ENCODE measurements at regions not wholly inside any gene's neighbourhood (a gene's known extent, or its start where the extent isn't known, plus 50 kb on each side); places are given as distances from the start of the nearest gene placed in this dataset.

GRCh38 chr5:81846301-81846700 is 95.4 kb upstream of the SSBP2 start:
- Mint-ChIP-seq H3K4me1 (peaks cover 13% of the 10 kb centered on the region), H3K27ac (no peak overlapping the region), H3K9me3 (ENCODE audit: insufficient read depth) (no peaks in the 10 kb centered on the region), H3K27me3 (no peaks in the 10 kb centered on the region), H3K4me3 (no peak overlapping the region)
- intact Hi-C loops (cut with micrococcal nuclease), result no loop called here
- H3K9me3 ChIP-seq (ENCODE audit: control extremely low read depth in 1 of 3, control insufficient read depth in 2 of 3, insufficient read depth in 1 of 3, low read length in 2 of 3), result no peaks in the 10 kb centered on the region
- no peak overlapping the region for H3K4me3 ChIP-seq (ENCODE audit: control extremely low read depth in 1 of 5, extremely low read depth in 1 of 5, insufficient read depth in 1 of 5, low read depth in 2 of 5, low read length in 4 of 5)
- ATAC-seq (ENCODE audit: low read depth), result no peak
- DNase-seq, result no peak
- no peak overlapping the region for H3K27ac ChIP-seq (ENCODE audit: low read length in 2 of 2)
- no peaks in the 10 kb centered on the region for H3K27me3 ChIP-seq (replicated peaks in 1 of 4; ENCODE audit: control extremely low read depth in 1 of 4, control insufficient read depth in 3 of 4, insufficient read depth in 4 of 4, low read length in 3 of 4)
- no peaks in the 10 kb centered on the region for H4K20me1 ChIP-seq (ENCODE audit: control insufficient read depth, insufficient read depth, low read length, poor library complexity, severe bottlenecking)
- no CpG with 5 or more reads among the region's 1 CpG for WGBS (ENCODE audit: insufficient coverage)
- no peak overlapping the region for H3K9ac ChIP-seq (ENCODE audit: low read length)
- peaks cover 10 to 14% of the 10 kb centered on the region in 2 donors for H3K4me1 ChIP-seq (ENCODE audit: control insufficient read depth in 2 of 2, insufficient read depth in 2 of 2, low read length in 2 of 2)
- CTCF ChIA-PET, result no interaction called here
- H3K4me2 ChIP-seq (replicated peaks; ENCODE audit: low read depth, low read length, poor library complexity, severe bottlenecking), result no peak overlapping the region
- POLR2A ChIA-PET, result interaction anchor here (1.2 kb wide), 1 partner anchor 95 kb away, joined by 4 read pairs; the partner anchor contains the start of gene SSBP2
- H3K79me2 ChIP-seq (ENCODE audit: control insufficient read depth, insufficient read depth, low read length), result no peaks in the 10 kb centered on the region
- H3K36me3 ChIP-seq (replicated peaks in 1 of 2; ENCODE audit: control extremely low read depth in 1 of 2, control insufficient read depth in 1 of 2, extremely low read depth in 1 of 2, insufficient read depth in 2 of 2, low read length in 1 of 2), result no peaks in the 10 kb centered on the region
- TF ChIP-seq CTCF (IDR thresholded peaks at IDR 0.05), result no peak
- no peak for TF ChIP-seq EZH2 (IDR thresholded peaks at IDR 0.05; ENCODE audit: borderline replicate concordance, insufficient read depth, low read depth, low read length, poor library complexity, severe bottlenecking)
- no peak overlapping the region for H2AFZ ChIP-seq (ENCODE audit: insufficient read depth, low read depth, low read length, poor library complexity, severe bottlenecking)

- H3K4me1 Mint-ChIP-seq, result no peaks in the 10 kb centered on the region
- H3K27me3 Mint-ChIP-seq, result no peaks in the 10 kb centered on the region
- no peaks in the 10 kb centered on the region for H4K20me1 ChIP-seq (ENCODE audit: control insufficient read depth, insufficient read depth, low read length, poor library complexity, severe bottlenecking)
- no CpG with 5 or more reads among the region's 2 CpGs for WGBS (ENCODE audit: insufficient coverage)
- CTCF ChIA-PET, result no interaction called here
- H3K9ac ChIP-seq (ENCODE audit: low read length), result no peak overlapping the region
- intact Hi-C loops (cut with micrococcal nuclease), result no loop called here
- no peak overlapping the region for H2AFZ ChIP-seq (ENCODE audit: insufficient read depth, low read depth, low read length, poor library complexity, severe bottlenecking)
- POLR2A ChIA-PET, result no interaction called here
- no peaks in the 10 kb centered on the region for H3K9me3 ChIP-seq (ENCODE audit: control extremely low read depth in 1 of 3, control insufficient read depth in 2 of 3, insufficient read depth in 1 of 3, low read length in 2 of 3)
- no peaks in the 10 kb centered on the region for H3K4me1 ChIP-seq (ENCODE audit: control insufficient read depth in 2 of 2, insufficient read depth in 2 of 2, low read length in 2 of 2)
- no peak overlapping the region for H3K27ac ChIP-seq (ENCODE audit: low read length in 2 of 2)
- H3K27ac Mint-ChIP-seq, result no peak overlapping the region
- no peaks in the 10 kb centered on the region for H3K9me3 Mint-ChIP-seq (ENCODE audit: insufficient read depth)
- DNase-seq (no peak), ATAC-seq (ENCODE audit: low read depth) (no peak)
- no peaks in the 10 kb centered on the region for H3K27me3 ChIP-seq (replicated peaks in 1 of 4; ENCODE audit: control extremely low read depth in 1 of 4, control insufficient read depth in 3 of 4, insufficient read depth in 4 of 4, low read length in 3 of 4)
- no peaks in the 10 kb centered on the region for H3K79me2 ChIP-seq (ENCODE audit: control insufficient read depth, insufficient read depth, low read length)
- TF ChIP-seq EZH2 (IDR thresholded peaks at IDR 0.05; ENCODE audit: borderline replicate concordance, insufficient read depth, low read depth, low read length, poor library complexity, severe bottlenecking) (no peak), CTCF (IDR thresholded peaks at IDR 0.05) (no peak)
- no peak overlapping the region for H3K4me3 Mint-ChIP-seq
- H3K36me3 ChIP-seq (replicated peaks in 1 of 2; ENCODE audit: control extremely low read depth in 1 of 2, control insufficient read depth in 1 of 2, extremely low read depth in 1 of 2, insufficient read depth in 2 of 2, low read length in 1 of 2), result no peaks in the 10 kb centered on the region
- no peak overlapping the region for H3K4me3 ChIP-seq (ENCODE audit: control extremely low read depth in 1 of 5, extremely low read depth in 1 of 5, insufficient read depth in 1 of 5, low read depth in 2 of 5, low read length in 4 of 5)
- no peak overlapping the region for H3K4me2 ChIP-seq (replicated peaks; ENCODE audit: low read depth, low read length, poor library complexity, severe bottlenecking)
Measured at GRCh38 chr5:81843845-81844244, 92.9 kb upstream of the SSBP2 start.

Data from B cell (primary cell).